GM21529 (cell line): ENCODE measurements at regions not wholly inside any gene's neighbourhood (a gene's known extent, or its start where the extent isn't known, plus 50 kb on each side); places are given as distances from the start of the nearest gene placed in this dataset.

Experiments used
- ATAC-seq: cut with Tn5 transposase; IDR thresholded peaks from one replicate; pipeline ENCODE4 v1.9.1; 2021; ENCODE audit not compliant: unreplicated experiment

DNA sequence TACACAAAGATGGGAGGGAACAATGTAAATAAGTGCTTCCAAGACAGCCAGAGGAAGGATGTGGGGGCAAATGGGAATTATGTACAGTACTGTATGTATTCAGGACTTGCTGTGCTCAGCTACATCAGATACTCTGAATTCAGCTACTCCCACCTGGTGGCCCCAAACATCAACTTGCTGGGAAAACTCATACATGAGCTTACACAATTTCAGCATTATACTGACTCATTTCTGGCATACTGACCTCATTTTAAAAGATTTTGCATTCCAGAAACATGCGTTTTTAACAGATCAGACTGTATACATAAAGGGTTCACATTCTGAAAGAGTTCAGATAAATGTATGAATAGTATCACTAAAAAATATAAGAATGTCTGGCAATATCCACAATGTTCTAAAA, 59.7 kb downstream of the GPX5 start:
- no peak for ATAC-seq

GRCh38 chr6:28586324-28586723, 60.6 kb downstream of the GPX5 start:
- no peak for ATAC-seq

DNA sequence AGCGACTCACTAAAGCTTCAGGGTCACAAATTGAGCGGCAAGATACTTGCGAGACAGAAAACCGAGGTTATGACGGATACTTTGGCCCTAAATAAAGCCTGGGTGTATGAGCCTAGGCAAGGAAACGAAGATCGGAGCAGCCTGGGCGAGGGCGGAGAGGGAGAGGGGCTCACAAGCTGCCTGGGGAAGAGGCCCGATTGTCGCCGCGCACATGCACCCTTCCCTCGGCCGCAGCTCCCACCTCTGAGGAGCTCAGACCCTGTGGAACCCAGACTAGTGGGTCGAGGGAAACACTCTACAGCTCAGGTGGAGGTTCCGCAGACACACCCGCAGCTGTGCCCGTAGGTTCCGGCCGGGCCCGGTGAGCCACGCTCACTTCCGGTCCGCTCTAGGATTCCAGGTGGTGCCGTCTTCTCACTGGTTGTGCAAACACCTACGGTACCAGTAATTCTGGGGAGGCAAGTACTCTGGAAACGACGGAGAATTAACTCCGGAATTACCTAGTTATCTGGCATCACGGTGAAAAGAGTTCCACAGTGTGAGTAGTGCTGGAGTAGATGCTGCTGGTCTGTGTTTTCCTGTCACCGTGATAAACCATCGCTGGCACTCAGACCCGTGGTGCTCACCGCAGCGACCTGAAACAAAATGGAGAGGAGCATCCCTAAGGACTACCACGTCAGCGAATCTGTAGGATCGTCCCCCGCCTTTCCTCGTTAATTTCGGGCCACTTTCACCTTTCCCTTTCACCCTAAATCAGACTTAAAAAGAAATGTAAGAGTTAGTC, 61.5 kb downstream of the GPX5 start:
- peak; percentile 85 for ATAC-seq

DNA sequence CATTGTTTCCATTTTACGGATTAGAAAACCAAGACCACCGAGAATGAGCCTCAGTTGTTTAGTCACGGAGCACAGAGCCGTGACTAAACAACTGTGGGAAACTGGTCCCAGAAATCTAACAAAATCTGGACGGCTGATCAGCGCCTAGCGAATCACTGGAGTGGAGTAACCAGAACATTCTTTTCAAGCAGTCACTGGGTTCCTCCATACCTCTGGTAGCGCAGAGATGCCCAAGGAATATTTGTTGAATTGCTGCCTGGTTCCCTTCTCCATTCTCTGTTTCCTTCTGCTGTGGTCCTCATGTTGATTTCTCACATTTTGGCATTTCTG, 62.0 kb downstream of the GPX5 start:
- ATAC-seq, result no peak

DNA sequence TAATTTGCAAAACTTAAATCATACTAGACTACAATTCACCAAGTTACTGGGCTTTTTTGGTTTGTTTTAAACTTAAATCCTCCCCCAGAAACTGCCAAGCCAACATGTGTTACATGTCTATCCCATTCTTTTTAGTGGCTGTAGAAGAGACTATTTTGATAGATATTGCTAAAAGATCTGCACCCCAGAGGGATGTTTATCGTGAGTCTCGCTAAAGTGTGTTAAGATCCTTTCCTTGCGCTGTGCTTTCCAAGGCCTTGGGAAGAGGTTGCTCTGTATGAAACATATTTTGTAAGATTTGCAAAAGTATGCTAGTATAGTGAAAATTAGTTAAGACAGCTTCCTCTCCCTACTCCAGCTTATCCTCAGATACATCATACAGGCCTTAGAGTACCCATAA, 63.0 kb downstream of the GPX5 start:
- no peak for ATAC-seq

- ATAC-seq, result peak; percentile 58
These were observed 63.7 kb downstream of the GPX5 start for GRCh38 chr6:28589234-28589956.

DNA sequence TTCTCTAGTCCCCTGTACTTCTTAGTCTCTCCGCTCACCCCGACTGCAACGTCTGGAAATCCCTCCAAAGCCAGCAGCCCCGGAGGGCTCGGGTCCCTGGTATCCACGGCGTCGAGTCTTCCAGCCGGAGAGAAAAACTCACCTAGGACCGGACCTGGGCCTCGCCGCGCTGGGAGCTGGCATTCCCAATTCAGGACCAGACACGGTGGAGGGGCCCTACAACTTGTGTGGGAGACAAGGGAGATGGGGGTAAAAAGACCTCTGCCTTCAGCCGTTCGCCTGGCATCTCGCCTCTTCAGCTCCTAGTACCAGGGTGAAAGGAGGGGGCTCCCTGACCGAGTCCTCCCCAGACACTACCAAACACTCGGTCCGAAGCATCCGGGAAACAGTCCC, 64.3 kb downstream of the GPX5 start:
- ATAC-seq, result no peak

DNA sequence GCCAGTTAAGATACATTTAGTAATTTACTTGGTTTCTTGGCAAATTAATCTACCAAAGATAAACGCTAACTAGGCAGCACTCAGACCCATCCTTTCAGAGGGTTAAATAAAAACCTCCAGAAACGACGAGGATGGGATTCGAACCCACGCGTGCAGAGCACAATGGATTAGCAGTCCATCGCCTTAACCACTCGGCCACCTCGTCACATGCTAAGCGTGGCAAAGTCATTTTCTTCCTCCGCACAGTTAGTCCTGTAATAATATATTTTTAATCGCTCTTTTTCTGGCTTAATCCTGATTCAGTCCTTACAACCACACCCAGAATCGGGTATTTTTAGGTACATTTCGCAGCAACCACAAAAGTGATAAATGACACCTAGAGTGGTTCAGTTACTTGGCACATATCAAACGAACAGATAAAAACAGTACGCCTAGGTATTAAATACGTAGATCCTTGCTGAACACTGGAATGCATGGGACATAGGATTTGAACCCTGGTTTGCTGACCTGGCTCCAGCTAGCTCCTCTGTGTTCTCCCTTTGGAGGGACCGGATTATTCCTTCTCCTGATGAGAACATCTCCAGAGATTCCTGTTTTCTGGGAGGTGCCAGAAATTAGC, 71.6 kb downstream of the GPX5 start:
- ATAC-seq, result no peak

- no peak for ATAC-seq
These were observed 72.4 kb downstream of the GPX5 start for GRCh38 chr6:28597924-28598722.

- no peak for ATAC-seq
These were observed 73.3 kb downstream of the GPX5 start for GRCh38 chr6:28598757-28599686.

DNA sequence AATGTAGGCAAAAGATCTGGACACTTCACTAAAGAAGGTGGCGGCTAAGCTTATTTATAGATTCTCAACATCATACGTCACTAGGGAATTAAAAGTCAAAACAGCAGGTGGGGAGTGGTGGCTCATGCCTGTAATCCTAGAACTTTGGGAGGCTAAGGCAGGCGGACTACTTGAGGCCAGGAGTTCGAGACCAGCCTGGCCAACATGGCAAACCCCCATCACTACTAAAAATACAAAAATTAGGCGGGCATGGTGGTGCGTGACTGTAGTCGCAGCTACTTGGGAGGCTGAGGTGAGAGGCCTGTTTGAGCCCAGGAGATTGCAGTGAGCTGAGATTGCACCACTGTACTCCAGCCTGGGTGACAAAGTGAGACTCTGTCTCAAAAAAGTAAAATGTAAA, 74.6 kb downstream of the GPX5 start:
- no peak for ATAC-seq

- no peak for ATAC-seq
These were observed 78.2 kb downstream of the GPX5 start for GRCh38 chr6:28603891-28604290.

- peak; percentile 59 for ATAC-seq
These were observed 81.0 kb downstream of the GPX5 start for GRCh38 chr6:28606424-28607391.

GRCh38 chr6:28607990-28608389, 82.3 kb downstream of the GPX5 start:
- no peak for ATAC-seq

- ATAC-seq, result no peak
These were observed 84.0 kb downstream of the GPX5 start for GRCh38 chr6:28609672-28610071.

DNA sequence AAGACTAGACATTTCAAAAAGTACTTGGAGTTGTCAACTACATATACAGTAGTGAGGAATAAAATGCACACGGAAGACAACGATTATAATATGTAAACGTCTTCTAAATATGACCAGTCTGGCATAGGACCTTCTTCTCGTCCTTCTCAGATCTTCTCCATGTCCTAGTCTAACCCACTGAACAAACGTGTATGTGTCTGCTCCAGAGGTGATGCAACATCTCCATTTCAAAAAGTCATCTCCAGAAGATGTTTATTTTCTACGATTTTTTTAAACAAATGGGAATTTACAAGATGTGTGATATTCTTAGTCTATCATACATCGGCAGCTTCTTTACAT, 89.9 kb downstream of the GPX5 start:
- no peak for ATAC-seq

DNA sequence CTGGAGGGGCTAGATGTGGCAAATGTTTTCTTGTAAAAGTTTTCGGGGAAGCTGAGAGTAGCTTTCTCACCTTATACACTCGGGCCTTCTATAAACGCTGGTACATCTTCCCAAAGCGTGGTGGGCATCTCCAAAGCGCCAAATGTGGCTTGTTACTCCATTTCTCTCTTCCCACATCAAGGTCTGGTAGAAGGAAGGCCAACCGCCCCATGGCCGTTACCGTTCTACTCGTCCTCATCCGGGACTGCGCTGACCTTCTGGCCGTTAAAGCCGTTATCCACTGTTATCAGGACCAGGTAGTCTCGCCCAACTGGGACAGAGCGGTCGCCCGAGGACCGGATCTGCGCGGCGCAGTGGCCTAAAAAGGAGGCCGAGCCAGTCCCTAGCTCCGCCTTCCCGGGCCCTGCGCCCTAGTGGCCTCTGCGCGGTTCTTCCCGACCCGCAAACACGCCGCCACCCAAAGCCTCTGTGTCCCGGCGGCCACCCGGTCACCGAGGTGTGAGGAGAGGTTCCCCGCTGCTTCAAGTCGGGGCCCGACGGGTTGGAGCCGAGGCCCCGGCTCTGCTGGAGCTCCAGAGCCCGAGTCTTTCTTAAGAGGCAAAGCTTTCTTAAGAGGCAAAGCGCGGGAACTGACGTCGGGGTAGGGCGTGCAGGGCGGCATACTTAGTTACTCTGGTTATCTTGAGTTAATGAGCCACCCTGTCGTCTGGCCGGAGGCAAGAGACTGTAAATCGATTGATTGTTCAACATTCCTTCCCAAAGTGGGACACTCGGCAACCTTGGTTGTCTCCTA, 90.5 kb downstream of the GPX5 start:
- no peak for ATAC-seq

DNA sequence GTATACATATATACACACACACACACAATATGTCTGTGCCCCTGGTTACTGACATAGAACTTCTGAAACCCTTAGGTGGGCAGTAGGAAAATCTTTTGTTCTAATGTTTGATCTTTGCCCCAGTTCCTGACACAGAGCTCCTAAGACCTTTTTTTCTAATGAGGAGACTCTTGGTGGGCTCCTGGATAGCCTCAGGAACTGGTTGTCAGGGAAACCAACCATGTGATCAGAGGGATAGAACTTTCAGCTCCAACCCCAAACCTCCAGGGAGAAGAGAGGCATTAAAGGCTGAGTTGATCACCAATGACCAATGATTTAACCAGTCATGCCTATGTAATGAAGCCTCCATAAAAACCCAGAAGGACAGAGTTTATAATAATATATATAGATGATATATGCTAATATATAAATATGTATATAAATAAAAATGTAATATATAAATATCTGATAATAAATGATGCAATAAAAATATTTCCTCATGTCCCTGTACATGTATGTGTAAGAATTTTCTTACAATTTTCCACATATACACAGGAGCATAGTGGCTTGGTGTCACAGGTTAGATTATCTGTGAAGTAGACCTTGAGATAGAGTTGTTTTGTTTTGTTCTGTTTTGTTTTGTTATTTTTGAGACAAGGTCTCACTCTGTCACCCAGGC, 93.3 kb downstream of the GPX5 start:
- ATAC-seq, result no peak
